Dedifferentiated amniotic fluid mesenchymal stem cell (primary cell): ENCODE measurements at regions not wholly inside any gene's neighbourhood (a gene's known extent, or its start where the extent isn't known, plus 50 kb on each side); places are given as distances from the start of the nearest gene placed in this dataset.
"Not testable (repeated sequence)": the region's sequence is repeated elsewhere in the genome, so short reads cannot be mapped to it uniquely, and the experiment has no call there.

ENCODE experiments used
- DNase-seq: peaks from one replicate; pipeline ENCODE4 v3.0.0-alpha.2; 2016; ENCODE audit errors: extremely low spot score

DNA sequence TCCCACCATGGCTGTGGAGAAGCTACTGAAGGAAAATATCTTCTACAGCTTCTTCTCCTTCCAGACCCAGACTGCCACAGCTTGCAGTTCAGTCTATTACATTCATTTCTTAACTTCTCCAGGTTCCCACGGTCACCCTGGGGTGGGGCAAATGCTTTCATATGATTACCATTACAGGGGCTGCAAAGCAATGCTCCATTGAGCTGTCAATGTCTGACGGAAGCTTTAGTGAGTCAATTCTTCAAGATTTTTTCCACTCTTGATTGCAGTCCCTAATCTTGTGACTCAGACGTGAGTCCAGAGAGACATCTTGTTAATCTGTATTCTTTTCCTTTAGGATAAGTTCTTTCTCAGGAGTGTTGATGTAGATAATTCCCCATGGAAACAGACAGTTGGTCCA is 233.4 kb upstream of the DDI1 start:
- no peak for DNase-seq

DNA sequence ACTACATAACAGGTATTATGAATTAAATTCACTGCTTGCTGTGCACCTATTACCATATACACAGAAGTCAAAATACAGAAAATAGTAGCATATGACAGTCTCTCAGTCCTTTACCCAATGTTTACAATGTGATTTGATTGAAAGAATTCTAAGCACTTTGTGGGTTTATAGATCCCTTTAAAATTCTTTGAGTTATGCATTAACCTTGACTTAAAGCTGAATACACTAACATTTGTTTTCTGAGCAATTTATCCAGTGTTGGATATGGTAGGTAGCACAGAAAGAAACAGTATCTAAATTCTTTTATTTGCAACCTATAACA is 230.8 kb upstream of the DDI1 start:
- no peak for DNase-seq

DNA sequence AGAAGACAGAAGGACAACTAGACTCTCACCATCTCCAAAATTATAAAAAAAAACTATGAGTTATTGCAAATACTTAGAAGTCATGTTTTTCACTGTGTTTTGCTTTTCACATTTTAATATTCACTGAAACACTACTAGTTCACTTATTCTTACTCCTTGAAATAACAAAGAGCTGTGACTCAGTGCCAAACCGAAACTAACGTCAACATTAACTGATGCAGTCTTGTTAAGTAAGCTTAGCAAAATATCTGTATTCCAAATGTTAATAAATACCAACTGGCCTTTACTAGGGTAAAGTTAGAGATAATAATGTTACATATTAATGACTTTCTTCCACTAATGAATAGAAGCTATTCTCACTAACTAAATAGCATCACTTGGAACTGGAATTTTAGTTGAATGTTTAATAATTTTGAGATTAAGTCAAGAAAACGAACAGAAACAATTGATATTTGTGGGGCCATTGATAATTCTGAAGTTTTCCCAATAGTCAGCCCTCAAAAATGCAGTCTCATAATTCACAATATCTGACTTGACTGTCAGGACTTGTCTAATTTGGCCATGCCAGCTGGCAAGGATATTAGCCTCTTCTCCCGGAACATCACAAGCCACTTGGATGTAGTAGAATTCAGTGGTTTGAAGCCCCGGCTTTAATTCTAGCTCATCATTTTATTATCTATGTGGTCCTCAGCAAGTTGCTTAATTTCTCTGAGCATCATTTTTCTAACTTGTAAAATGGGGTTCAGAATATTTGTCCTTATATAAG is 230.1 kb upstream of the DDI1 start:
- peak; percentile 68 for DNase-seq

DNA sequence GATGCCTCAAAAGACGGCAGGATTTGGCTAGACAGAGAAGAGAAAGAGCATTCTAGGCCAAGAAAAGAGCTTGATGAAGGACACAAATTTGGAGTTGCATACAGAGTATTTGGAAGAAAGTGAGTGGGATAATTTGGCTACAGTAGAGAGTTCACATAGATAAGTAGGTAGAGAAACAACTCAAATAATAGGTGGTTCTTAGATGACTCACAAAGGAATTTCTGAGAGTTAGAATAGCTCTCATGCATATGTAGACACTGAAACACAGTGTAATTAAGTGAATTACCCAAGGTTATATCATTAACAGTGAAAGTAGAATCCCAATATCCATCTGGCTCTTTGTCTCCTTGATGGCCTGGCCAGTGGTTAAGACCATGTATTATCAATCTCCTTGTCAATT is 228.6 kb upstream of the DDI1 start:
- DNase-seq, result no peak

DNA sequence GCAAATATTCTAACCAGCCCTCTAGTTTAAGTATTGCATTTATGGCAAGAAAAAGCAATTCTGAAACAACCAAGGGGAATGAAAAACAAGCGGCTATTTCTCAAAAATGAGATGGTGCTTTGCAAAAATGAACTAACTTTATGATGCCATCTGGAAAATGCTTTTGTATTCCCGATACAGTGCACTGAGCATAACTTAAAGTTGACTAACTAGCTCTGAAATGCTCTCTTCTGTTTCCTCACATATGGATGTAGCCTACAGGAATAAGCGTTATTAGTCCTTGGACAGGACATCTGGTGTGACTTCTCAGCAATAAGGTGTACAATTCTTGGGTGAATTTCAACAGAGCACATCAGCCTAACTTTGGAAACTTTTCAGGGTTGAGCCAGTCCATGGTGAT is 228.2 kb upstream of the DDI1 start:
- no peak for DNase-seq

DNA sequence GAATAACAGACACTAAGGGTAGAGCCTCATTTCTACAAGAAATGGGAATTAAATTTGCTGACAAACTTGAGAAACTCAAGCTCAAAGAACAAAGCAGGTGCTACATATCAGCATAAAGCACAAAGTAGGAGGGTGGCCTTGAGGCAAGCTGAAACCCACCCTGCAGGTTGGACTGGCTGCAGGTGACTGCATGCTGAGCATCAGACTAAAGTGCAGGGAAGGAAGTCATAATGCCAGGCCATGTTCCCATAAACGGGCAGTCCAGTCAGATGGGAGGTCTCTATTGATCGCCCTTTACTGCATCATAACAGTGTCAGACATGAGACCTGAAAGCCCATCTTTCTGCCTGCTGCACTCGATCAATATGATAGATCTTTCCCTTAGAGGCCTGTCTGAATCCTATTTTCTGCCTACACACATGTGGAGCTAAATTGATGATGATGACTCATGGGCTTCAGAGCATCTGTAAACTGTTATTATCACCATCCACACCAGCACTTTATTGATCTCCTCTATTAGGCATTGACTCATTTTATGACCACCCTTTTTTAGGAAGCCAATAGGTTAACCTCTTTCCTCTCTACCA is 224.5 kb upstream of the DDI1 start:
- DNase-seq, result no peak

DNA sequence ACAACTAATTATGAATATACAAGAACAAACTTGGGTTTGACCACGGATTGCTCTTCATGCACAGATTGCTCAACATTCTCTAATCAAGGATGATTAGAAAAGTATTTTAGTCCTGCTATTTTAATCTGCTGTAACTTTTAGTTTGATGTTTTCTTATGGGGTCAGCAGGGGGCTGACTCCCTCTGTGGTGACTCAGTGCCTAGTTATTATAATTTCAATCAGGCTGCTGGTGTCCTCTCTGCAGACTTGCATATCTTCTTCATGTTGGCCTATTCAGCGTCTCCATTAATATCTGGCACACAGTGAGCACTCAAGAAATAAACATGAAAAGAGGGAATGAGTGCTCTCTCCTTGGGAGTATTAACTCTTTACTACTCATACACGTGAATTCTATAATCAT is 223.8 kb upstream of the DDI1 start:
- no peak for DNase-seq

DNA sequence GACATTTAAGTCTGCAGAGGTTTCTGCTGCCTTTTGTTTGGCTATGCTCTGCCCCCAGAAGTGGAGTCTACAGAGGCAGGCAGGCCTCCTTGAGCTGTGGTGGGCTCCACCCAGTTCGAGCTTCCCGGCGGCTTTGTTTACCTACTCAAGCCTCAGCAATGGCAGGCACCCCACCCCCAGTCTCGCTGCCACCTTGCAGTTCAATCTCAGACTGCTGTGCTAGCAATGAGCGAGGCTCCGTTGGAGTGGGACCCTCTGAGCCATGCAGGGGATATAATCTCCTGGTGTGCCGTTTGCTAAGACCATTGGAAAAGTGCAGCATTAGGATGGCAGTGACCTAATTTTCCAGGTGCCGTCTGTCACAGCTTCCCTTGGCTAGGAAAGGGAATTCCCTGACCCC is 216.1 kb upstream of the DDI1 start:
- DNase-seq, result not testable (repeated sequence)

DNA sequence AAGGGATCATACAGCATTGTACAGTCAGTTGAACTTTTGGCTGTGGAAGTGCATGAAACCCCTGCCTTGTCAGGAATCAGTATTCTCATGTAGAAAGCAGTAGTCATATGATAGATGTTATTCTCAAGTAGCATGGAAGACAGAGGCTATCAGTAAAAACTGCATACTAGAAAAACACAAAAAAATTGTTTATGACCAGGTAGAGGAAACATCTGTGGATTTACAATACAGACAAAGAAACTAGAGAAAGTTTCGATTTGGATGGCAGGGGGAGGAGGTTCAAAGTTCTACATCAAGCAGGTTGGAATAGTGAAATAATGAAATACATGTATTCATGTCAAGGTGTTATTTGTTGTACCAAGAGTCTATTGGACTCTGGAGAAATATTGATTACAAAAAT is 212.3 kb upstream of the DDI1 start:
- DNase-seq, result no peak

DNA sequence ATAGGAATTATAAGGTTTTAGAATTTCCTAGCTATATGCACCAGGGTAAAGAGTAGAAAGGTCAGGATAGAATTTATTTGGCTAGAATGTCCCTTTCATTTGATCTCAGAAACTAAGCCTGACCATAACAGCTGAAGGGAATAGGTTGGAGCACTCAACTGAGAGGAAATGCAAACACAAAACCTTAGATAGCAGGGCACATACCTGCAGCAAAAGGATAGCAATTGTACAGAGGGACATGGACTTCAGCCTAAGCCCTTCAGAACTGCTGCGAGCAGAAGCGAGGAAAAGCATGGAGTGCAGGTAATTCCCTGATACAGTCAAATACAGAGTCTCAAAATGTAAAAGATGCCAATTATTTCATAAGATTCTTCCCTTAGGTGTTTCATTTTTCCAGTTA is 211.0 kb upstream of the DDI1 start:
- no peak for DNase-seq

DNA sequence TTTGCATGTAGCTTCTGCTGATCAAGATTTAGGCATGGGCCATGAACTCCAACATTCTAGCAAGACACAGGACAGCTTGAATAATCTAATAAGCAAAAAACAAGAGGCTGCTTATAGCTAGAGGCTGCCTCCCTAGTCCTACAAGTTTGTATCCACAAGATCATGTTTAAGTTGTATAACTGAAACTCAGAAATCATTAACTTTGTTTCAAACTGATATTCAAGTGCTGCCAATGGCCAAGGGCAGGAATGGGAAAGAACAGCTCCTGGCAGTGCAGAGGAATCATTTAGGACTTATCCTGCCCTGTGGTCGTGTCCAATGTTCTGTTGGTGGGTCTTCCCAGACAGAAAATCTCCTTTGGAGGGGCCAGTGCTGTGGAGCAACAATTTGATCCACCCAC is 209.6 kb upstream of the DDI1 start:
- no peak for DNase-seq

DNA sequence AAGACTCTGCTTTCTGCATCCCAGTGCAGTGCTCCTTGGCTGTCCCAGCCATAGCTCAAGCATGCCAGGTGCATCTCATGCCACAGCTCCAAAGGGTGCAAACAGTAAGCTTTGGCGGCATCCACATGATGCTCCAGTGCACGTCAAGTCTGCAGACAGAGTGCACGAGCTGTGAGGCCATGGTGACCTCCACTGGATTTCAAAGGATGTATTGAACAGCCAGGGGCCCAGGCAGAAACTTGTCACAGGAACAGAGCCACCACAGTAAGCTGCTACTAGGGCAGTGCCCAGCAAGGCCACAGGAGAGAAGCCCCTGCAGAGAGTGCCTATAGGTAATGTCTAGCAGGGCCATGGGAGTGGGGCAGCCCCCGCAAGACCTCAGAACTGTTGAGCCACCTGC is 206.8 kb upstream of the DDI1 start:
- DNase-seq, result no peak

DNA sequence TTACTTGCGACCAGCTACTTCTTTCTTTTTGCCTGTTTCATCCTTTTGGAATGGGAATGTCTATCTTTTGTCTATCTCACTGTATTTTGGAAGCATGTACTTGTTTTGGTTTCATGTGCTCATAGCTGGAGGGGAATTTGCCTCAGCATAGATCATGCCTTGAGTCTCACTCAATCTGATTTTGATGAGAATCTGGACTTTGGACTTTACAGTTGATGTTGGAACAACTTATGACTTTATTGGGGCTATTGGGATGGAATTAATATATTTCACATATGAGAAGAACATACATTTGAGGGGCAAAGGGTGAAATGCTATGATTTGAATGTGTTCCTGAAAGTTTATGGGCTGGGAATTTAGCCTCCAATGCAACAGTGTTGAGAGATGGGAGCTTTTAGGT is 206.2 kb upstream of the DDI1 start:
- no peak for DNase-seq

DNA sequence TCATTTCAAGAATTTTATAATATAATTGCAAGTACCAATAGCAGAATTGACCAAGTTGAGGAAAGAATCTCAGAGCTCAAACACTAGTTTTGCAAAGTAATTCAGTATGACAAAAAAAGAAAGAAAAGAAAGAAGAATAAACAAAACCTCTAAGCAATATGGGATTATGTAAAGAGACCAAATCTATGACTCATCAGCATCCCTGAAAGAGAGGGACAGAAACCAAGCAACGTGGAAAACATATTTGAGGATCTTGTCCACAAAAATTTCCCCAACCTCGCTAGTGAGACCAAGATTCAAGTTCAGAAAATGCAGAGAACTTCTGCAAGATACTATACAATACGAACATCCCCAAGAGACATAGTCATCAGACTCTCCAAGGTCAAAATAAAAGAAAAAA is 203.7 kb upstream of the DDI1 start:
- no peak for DNase-seq

DNA sequence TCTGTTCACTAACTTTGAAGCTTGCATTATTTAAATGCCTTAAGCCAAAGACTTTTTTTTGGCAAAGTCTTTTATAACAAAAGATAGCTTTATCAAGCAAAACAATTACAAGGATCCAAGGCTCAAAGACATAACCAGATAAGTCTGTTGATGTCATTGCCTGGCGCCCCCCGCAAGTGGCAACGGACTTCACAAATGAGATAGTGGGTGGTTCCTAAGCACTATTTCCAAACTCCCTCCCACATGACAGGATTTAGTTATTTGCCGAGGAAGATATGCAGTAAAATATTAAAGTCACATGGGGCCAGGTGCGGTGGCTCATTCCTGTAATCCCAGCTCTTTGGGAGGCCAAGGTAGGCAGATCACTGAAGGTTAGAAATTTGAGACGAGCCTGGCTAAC is 194.2 kb upstream of the DDI1 start:
- no peak for DNase-seq

DNA sequence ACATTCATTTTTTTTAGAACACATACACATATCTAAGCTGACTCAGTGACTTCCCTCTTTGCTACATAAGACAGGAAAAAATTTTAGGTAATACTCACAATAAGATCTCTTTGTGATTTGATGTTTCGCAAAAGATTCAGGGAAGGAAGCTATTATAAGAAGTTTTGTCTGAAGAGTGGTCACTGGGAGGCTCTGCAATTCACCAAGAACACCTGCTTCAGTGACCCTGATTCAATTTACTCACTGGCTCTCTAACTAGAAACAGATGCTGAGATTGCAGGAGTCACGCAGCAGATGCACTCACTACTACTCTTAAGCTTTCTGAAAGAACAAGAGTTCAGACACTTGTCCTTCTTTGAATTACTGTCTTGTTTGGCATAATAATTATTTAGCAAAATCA is 193.6 kb upstream of the DDI1 start:
- peak; percentile 26 for DNase-seq

DNA sequence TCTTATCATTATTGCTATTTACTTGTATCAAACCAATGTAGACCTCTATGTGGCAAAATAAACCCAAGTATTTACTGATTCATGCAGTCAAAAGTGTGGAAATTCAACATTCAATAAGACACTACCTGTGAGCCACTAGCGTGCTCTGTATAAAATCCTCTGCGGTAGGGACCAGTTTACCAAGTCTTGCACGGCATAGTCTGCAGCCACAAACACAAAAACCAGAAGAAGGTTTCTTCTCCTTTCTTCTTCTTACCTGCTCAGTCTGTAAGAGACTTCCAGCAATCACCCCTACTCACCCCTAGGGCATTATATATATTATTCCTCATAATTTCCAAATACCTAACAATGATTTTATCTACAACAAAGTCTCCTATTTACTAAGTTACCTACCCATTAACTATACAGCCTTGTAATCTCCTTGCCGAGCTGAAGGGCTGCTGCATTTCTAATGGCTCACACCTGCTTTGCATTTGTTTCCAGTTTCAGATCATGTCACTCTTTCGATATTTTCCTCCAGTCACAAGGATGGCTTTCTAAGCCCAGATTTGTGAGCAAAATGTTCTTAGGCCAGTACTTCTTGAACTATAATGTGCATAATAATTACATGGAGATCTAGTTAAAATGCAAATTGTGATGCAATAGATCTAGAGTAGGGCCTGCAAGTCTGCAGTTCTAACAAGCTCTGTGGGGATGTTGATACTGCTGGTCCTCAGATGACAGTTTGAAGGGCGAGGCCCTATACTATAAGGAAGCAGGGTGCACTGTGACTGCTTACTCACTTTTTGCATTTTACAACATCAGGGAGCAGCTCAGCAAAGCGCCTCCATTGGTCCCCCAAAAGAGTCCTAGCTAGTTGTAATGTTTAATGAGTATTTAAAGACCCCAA is 191.9 kb upstream of the DDI1 start:
- no peak for DNase-seq

DNA sequence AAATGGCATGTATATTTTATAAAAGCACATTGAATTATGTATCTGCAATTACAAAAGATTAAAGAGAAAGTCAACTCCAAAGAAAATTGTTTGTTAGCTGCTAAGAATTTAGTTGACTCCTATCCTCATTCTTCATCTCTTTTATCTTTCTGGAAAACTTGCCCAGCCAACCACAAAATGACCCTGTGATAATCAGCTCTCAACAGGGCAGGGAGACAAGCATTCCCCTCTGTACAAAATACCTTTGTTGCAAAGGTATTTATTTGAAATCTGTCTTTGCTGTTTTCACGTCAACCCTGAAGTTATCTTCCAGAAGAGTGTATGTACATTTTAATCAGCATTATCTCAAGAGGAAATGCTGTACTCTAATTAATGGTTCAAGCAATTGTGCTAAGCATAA is 191.1 kb upstream of the DDI1 start:
- DNase-seq, result no peak

DNA sequence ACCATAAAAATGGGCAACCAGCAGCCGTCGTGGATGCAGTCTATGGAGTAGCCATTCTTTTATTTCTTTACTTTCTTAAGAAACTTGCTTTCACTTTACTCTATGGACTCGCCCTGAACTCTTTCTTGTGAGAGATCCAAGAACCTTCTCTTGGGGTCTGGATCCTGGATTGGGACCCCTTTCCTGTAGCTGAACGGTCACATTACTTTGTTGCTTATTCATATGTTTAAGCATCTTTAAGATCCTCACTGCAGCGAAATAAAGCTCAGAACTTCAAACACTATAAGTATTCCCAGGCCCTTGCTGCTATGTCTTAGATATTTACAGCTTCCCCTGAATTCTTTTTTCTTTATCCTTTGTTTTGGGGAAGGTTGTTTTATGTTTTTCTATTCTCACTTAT is 187.8 kb upstream of the DDI1 start:
- DNase-seq, result no peak

DNA sequence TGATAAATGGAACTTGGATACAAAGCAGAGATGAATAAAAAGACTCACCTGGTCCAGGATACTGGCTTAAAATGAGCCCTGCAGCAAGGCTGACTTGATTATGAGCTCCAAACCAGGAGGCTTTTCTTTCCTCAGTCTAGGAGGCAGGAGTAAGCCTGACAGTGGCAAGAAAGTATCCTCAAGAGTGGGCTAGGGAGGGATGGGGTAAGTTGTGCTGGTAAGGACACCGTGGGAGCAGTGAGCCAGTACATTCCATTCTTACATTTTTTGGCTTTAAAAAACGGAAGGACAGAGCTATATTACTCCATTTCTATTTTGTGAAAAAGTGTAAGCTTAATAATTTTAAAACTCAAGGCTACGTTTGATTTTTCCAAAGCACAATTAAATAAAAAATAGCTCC is 187.1 kb upstream of the DDI1 start:
- no peak for DNase-seq

DNA sequence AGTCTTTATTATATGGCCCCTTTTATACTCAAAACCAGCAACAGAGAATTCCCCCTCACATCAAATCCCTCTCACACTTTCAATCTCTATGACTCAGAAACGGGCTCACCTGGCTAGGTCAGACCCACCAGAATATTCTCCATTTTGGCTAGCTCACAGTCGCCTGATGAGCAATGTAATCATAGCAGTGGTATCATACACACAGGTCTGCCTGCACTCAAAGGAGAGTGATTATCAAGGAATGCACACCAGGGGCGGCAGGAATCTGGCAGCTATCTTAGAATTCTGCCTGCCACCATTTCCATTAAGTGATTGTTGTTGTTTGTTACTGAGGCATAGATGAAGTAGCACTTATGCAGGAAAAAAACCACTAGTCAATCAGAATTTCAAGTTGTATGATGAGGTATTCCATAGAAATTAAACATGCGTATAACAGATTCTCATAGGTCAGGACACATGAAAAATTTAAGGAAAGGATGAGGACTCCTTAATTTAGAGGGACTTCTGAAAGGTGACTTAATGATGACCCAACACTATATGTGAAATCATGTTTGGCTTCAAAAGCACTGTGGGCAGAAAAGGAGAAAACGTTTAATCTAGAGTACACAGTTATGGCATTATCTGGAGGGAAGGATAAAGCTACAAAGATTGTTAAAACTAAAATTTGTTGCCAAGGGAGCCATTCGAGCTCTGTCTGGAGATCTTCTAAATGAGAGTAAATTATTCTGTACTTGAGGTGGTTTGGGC is 185.8 kb upstream of the DDI1 start:
- DNase-seq, result no peak

DNA sequence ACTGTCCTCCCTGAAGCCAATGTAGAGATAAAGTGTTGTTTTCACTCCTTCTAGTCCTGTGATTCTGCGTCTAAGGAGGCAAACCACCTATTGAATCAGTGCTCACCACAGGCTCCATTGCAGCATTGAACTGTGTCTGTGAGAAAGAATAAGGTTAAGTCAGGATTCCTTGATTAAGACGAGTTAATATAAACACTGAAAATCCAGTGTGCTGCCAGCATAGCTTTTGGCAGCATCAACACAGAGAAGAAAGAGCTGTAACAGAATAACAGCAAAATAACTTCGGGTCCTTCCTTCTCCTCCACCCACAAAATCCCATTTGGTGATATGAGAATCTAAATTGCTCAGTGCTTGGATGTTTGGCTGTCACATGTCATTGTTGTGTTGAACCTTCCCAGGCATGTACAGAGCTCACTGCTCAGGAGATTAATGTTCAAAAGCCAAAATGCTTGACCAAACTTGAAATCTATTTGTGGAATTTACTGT is 185.2 kb upstream of the DDI1 start:
- peak; percentile 17 for DNase-seq
